Lung microvascular endothelial cell (primary cell): ENCODE measurements at regions not wholly inside any gene's neighbourhood (a gene's known extent, or its start where the extent isn't known, plus 50 kb on each side); places are given as distances from the start of the nearest gene placed in this dataset.
"Not testable (repeated sequence)": the region's sequence is repeated elsewhere in the genome, so short reads cannot be mapped to it uniquely, and the experiment has no call there.

Experiments used
- DNase-seq, 2 donors: peaks; one replicate each; pipeline versions ENCODE4 v3.0.0 to v3.0.0-alpha.2; 2010; ENCODE audit warnings: low read depth in 2 of 2

DNA sequence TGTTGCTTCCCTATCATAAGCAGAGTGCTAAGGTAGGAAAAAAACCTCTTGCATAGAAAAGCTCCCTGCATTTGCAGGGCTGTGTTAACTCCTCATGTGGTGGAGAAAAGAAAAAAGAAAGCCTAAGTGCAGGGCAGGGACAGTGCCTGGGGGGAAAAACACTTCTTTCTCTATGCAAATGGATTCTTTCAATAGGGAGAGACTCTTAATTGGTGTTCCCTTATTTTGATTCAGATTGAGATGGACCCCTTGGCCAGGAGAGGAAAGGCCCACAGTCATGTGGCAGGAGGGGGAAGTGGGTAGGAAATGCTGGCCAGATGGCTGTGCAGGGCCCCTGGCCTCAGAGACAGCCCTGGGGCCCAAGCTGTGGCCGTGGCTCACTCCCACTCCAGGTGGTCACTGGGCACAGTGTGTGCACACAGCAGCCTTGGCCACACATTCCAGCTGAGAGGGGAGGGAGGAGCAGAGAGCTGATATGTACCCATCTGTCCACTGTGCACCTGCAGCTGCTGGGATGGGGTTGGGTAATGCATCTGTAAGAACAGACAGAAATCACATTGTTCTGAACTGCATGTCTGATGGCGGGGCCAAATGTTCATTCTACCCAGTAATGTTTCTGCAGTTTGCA lies 410.4 kb downstream of the DSC3 start:
- DNase-seq: no peak

GRCh38 chr18:30625961-30626360 lies 416.6 kb downstream of the DSC3 start:
- DNase-seq: no peak

DNA sequence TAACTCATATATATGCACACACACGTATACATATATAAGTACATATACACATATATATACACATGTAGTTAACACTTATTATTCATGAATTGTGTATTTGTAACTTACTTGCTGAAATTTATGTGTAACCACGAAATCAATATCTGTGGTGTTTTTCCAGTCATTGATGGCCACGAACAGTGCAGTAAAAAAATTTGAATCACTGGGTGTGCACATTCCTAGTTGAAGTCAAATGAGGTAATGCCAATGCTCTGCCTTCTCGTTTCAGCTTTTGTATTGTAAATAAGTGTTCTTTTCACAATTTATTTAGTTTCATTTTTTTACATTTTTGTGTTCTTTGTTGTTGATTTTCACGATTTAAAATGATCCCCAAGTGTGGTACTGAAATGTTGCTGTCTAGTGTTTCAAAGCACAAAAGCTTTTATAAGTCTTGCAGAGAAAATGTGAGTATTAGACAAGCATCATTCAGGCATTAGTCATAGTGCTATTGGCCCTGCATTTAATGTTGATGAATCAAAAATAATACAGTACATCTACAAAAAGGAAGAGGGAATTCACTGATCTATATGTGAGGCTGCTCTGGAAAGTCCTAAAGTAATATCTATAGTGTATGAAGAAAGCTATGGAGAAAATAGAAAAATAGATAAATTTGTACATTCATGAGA lies 419.0 kb downstream of the DSC3 start:
- no peak for DNase-seq

DNA sequence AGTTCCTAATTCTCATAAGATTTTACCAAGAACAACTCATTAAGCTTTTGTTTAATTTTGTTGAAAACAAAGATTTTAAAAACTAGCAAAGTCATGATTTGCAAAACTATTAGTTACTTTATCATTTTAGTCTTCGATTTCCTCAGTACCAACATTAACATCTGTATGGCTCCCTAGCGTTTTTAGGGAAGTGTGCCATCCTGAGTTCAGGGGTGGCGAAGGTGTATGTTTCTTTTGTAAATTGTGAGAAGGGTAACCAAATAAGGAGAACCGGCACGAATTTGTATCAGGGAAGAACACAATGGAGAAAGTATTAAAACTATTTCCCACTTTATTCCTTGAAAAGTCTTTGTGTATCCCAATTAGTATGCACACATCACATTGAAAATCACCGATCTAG lies 419.9 kb downstream of the DSC3 start:
- no peak for DNase-seq

GRCh38 chr18:30622104-30622503 lies 420.4 kb downstream of the DSC3 start:
- no peak for DNase-seq

DNA sequence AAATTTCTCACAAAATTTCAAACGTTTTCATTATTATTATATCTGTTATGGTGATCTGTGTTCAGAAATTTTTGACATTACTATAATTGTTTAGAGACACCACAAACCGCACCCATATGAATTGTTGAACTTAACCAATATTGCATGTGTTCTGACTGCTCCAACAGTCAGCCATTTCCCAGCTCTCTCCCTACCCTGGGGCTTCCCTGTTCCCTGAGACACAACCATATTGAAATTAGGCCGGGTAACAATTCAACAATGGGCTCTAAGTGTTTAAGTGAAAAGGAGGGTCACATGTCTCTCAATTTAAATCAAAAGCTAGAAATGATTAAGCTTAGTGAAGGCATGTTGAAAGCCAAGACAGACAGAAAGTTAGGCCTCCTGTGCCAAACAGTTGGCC lies 424.0 kb downstream of the DSC3 start:
- no peak for DNase-seq

GRCh38 chr18:30616414-30616813 lies 426.1 kb downstream of the DSC3 start:
- no peak for DNase-seq

- no peak for DNase-seq
Measured at GRCh38 chr18:30613467-30613801, 429.1 kb downstream of the DSC3 start.

DNA sequence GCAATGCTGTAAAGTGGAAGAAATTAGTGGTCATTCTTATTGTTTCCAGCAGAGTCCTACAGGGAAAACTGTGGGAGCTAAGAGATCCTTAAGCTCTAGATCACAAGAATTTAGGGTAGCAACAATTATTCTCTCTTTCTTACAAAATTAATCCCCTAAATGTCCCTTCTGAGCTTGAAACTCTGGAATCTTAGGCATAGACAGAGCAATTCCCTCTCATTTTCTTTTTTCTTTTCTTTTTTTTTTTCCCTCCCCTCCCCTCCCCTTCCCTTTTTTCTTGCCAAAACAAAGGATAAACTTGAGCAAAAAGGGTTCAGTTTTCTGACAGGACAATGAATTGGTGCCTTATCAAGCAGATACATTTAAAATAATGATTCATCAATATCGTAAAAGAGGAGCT lies 441.0 kb downstream of the DSC3 start:
- no peak for DNase-seq

GRCh38 chr18:30597202-30597601 lies 445.3 kb downstream of the DSC3 start:
- DNase-seq: no peak

DNA sequence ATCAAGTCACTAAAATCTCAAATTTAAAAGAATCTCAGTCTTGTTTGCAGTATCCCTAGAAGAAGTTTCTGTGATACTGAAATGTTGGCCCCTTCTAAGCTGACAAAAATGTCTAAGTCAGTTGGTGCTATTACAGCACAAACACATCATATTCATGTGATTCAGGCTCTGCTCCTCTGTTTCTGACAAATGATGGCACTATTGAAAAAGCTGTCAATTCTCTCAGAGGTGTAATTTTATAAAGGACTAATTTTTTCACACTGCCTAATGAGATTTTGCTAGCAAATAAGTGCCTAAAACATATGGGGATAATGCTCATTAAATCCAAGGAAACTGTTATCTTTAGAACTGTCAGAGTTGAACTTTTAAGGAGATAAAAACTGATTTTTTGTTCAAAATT lies 445.9 kb downstream of the DSC3 start:
- no peak for DNase-seq

DNA sequence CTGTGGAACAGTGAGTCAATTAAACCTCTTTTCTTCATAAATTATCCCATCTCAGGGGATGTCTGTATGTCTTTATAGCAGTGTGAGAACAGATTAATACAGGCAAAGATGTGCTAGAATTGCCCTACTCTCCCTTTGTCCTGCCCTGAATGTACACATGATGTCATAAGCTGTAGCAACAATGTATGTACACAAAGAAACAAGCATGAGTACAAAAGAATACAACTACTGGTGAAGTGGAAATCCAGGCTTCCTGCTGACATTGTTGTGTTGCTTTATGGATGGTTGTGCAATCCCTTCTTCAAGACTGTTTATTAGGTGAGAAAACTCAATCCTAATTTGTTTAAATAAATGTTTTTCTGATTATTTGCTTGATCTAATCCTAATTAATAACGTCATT lies 446.6 kb downstream of the DSC3 start:
- no peak for DNase-seq

- DNase-seq: not testable (repeated sequence)
Measured at GRCh38 chr18:30594911-30595310, 447.6 kb downstream of the DSC3 start.

GRCh38 chr18:30591462-30591861 lies 451.1 kb downstream of the DSC3 start:
- DNase-seq: no peak

- DNase-seq: no peak
Measured at GRCh38 chr18:30588673-30589164, 453.8 kb downstream of the DSC3 start.

- DNase-seq: no peak
Measured at GRCh38 chr18:30583768-30584167, 458.8 kb downstream of the DSC3 start.

- no peak for DNase-seq
Measured at GRCh38 chr18:30582078-30582477, 460.5 kb downstream of the DSC3 start.

DNA sequence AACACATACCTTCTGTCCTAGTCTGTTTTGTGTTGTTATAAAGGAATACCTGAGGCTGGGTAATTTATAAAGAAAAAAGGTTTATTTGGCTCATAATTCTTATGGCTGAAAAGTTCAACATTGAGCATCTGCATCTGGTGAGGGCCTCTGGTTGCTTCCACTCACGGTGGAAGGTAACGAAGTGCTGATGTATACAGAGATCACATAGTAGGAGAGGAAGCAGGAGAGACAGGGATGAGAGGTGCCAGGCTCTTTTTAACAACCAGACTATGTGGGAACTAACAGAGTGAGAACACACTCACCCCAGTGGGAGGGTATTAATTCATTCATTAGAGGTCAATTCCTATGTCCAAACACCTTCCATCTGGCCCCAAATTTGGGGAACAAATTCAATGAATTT lies 463.8 kb downstream of the DSC3 start:
- DNase-seq: no peak

DNA sequence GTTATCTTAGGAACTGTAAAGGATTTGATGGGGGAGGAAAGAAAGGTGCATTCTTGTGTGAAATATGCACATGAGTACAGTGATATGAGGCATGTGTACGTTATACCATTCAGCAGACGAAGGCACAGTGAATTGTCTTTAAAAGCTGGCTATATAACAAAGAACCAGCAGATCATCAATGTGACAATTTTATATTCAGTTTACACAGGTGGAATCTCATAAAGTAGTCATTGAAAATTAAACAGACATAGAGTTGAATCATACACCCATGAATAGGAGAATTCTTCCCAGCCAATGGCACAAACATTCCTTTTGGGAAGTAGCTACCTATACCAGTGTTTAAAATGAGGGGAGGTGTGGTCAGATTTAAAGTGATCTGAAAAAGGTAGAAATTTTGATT lies 470.3 kb downstream of the DSC3 start:
- no peak for DNase-seq

DNA sequence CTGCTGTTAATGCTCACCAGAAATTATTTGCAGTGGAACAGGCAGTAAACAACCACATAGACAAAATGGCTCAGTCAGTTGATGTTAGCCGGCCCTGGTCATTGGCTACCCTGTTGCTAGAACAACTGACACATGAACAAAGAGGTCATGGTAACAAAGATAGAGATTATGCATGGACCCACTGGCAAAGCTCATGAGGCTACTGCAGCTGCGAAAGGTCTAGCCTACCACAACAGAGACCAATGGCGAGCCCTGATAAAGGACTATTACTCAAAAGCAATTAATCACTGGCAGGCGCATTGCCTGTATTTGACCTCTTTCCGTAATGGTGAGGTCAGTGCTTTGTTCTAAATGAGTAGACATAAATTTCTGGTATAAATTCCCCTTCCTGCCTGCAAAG lies 474.2 kb downstream of the DSC3 start:
- DNase-seq: no peak

- no peak for DNase-seq
Measured at GRCh38 chr18:30566877-30567276, 475.7 kb downstream of the DSC3 start.

DNA sequence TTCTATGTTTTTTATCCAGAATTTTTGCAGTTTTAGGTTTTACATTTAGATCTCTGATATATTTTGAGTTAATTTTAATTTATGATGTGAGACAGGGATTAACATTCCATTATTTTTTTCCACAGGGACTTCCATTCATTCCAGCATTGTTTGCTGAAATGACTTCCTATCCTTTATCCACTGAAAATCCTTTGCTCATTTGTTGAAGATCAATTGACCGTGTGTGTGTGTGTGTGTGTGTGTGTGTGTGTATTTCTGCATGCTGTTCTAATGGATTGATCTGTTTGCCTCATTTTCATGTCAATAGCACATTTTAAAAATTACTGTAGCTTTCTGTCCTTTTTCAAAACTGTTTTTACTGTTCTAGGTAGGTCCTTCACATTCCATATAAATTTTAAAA lies 480.3 kb downstream of the DSC3 start:
- DNase-seq: no peak

DNA sequence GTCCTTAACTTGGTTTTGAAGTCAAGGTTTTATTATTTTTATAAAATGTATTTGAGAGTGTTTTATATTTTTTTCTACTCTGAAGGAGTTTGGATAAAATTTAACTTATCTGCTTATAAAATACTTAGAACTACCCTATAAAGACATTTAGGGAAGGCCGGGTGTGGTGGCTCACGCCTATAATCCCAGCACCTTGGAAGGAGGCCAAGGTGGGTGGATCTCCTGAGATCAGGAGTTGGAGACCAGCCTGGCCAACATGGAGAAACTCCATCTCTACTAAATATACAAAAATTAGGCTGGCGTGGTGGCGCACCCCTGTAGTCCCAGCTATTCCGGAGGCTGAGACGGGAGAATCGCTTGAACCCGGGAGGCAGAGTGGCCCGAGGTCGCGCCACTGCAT lies 486.4 kb downstream of the DSC3 start:
- DNase-seq: no peak

DNA sequence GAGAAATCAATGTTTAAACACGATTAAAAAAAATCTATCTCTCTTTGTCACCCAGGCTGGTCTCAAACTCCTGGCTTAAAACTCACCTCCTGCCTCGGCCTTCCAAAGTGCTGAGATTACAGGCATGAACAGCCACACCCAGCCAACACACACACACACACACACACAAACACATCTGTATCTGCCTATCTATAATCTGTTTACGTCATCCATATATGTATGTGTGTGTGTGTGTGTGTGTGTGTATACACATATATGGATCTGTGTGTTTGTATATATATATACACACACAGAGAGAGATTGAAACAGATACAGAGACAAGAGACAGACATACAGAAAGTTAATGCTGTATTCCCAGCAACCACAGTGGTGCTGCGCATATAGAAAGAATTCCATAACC lies 497.1 kb downstream of the DSC3 start:
- no peak for DNase-seq
